ENCODE measurements at regions not wholly inside any gene's neighbourhood (a gene's known extent, or its start where the extent isn't known, plus 50 kb on each side); places are given as distances from the start of the nearest gene placed in this dataset.

- DNase-seq (ENCODE audit: low read depth) = no peak
- H3K4me3 ChIP-seq (ENCODE audit: low read depth, low read length) = no peak overlapping the region
- TF ChIP-seq MAX (IDR thresholded peaks at IDR 0.05; ENCODE audit: low read depth, low read length) = no peak
- no peak for TF ChIP-seq MYC (IDR thresholded peaks at IDR 0.05; ENCODE audit: low read depth, low read length)
- TF ChIP-seq CTCF (IDR thresholded peaks at IDR 0.05; ENCODE audit: low read depth, low read length) = no peak
- TF ChIP-seq POLR2A (IDR thresholded peaks at IDR 0.05; ENCODE audit: extremely low read depth, insufficient read length) = no peak
Observed at GRCh38 chr2:122395687-122396086, 640.2 kb downstream of the TSN start.

- DNase-seq (ENCODE audit: low read depth) = no peak
- no peak overlapping the region for H3K4me3 ChIP-seq (ENCODE audit: low read depth, low read length)
- no peak for TF ChIP-seq CTCF (IDR thresholded peaks at IDR 0.05; ENCODE audit: low read depth, low read length)
- no peak for TF ChIP-seq MAX (IDR thresholded peaks at IDR 0.05; ENCODE audit: low read depth, low read length)
- no peak for TF ChIP-seq POLR2A (IDR thresholded peaks at IDR 0.05; ENCODE audit: extremely low read depth, insufficient read length)
- no peak for TF ChIP-seq MYC (IDR thresholded peaks at IDR 0.05; ENCODE audit: low read depth, low read length)
Observed at GRCh38 chr2:122411231-122411630, 655.8 kb downstream of the TSN start.

GRCh38 chr2:122412360-122412759 is 656.9 kb downstream of the TSN start:
- no peak for DNase-seq (ENCODE audit: low read depth)
- no peak overlapping the region for H3K4me3 ChIP-seq (ENCODE audit: low read depth, low read length)
- TF ChIP-seq MYC (IDR thresholded peaks at IDR 0.05; ENCODE audit: low read depth, low read length) = no peak
- no peak for TF ChIP-seq MAX (IDR thresholded peaks at IDR 0.05; ENCODE audit: low read depth, low read length)
- no peak for TF ChIP-seq POLR2A (IDR thresholded peaks at IDR 0.05; ENCODE audit: extremely low read depth, insufficient read length)
- TF ChIP-seq CTCF (IDR thresholded peaks at IDR 0.05; ENCODE audit: low read depth, low read length) = no peak

- no peak for TF ChIP-seq POLR2A (IDR thresholded peaks at IDR 0.05; ENCODE audit: extremely low read depth, insufficient read length)
- TF ChIP-seq MYC (IDR thresholded peaks at IDR 0.05; ENCODE audit: low read depth, low read length) = no peak
- no peak for TF ChIP-seq CTCF (IDR thresholded peaks at IDR 0.05; ENCODE audit: low read depth, low read length)
- TF ChIP-seq MAX (IDR thresholded peaks at IDR 0.05; ENCODE audit: low read depth, low read length) = no peak
- DNase-seq (ENCODE audit: low read depth) = no peak
- H3K4me3 ChIP-seq (ENCODE audit: low read depth, low read length) = no peak overlapping the region
Observed at GRCh38 chr2:122414902-122415301, 659.5 kb downstream of the TSN start.

GRCh38 chr2:122417114-122417513 is 661.7 kb downstream of the TSN start:
- TF ChIP-seq CTCF (IDR thresholded peaks at IDR 0.05; ENCODE audit: low read depth, low read length) = no peak
- no peak for TF ChIP-seq MAX (IDR thresholded peaks at IDR 0.05; ENCODE audit: low read depth, low read length)
- TF ChIP-seq MYC (IDR thresholded peaks at IDR 0.05; ENCODE audit: low read depth, low read length) = no peak
- no peak for TF ChIP-seq POLR2A (IDR thresholded peaks at IDR 0.05; ENCODE audit: extremely low read depth, insufficient read length)
- DNase-seq (ENCODE audit: low read depth) = no peak
- no peak overlapping the region for H3K4me3 ChIP-seq (ENCODE audit: low read depth, low read length)

- DNase-seq (ENCODE audit: low read depth) = no peak
- no peak overlapping the region for H3K4me3 ChIP-seq (ENCODE audit: low read depth, low read length)
- TF ChIP-seq POLR2A (IDR thresholded peaks at IDR 0.05; ENCODE audit: extremely low read depth, insufficient read length) (no peak), CTCF (IDR thresholded peaks at IDR 0.05; ENCODE audit: low read depth, low read length) (no peak), MAX (IDR thresholded peaks at IDR 0.05; ENCODE audit: low read depth, low read length) (no peak), MYC (IDR thresholded peaks at IDR 0.05; ENCODE audit: low read depth, low read length) (no peak)
Observed at GRCh38 chr2:122421775-122422174, 666.3 kb downstream of the TSN start.
